OCI-LY3 (cell line): ENCODE measurements at regions not wholly inside any gene's neighbourhood (a gene's known extent, or its start where the extent isn't known, plus 50 kb on each side); places are given as distances from the start of the nearest gene placed in this dataset.

Source experiments
- H2AFZ ChIP-seq: fragments of 200-600, 300-600 bp; shearing (Covaris generic); 2 replicates; pipeline ENCODE4 v1.6.0; 2014; ENCODE audit warnings: antibody characterized with exemption, low read depth, low read length
- H3K27ac ChIP-seq: fragments of 200-600, 300-600 bp; sonication (generic); 2 replicates; pipeline ENCODE4 v1.5.1; 2014; ENCODE audit warnings: mild to moderate bottlenecking, low read length, moderate library complexity, mixed read lengths
- H3K27me3 ChIP-seq: fragments of 200-600, 300-600 bp; sonication (generic); 2 replicates; pipeline ENCODE4 v1.6.1; 2014; ENCODE audit warnings: low read depth, low read length, mixed read lengths
- H3K36me3 ChIP-seq: fragments of 200-600, 300-600 bp; sonication (generic); replicated peaks from 2 replicates; pipeline ENCODE3; 2014; ENCODE audit warnings: low read depth, low read length, mixed read lengths
- H3K4me1 ChIP-seq: fragments of 300-600, 200-600 bp; sonication (generic); 2 replicates; pipeline ENCODE4 v1.6.1; 2014; ENCODE audit warnings: low read length, mixed read lengths
- H3K4me2 ChIP-seq: fragments of 200-600, 300-600 bp; sonication (generic); 2 replicates; pipeline ENCODE4 v1.6.1; 2014; ENCODE audit warnings: low read length, mixed read lengths
- H3K4me3 ChIP-seq: fragments of 300-600, 200-600 bp; sonication (generic); 2 replicates; pipeline ENCODE4 v1.5.1; 2014; ENCODE audit warnings: antibody characterized with exemption, mild to moderate bottlenecking, low read length, moderate library complexity
- H3K79me2 ChIP-seq: fragments of 300-600, 200-600 bp; shearing (Covaris generic); 2 replicates; pipeline ENCODE4 v1.6.1; 2014; ENCODE audit warnings: mild to moderate bottlenecking, low read length, mixed read lengths
- H3K9ac ChIP-seq: fragments of 300-600, 200-600 bp; shearing (Covaris generic); 2 replicates; pipeline ENCODE4 v1.6.0; 2014; ENCODE audit warnings: mild to moderate bottlenecking, low read length, moderate library complexity
- H3K9me3 ChIP-seq: fragments of 200-600, 300-600 bp; shearing (Covaris generic); 2 replicates; pipeline ENCODE4 v1.6.1; 2014; ENCODE audit warnings: low read length, mixed read lengths; ENCODE audit not compliant: insufficient read depth
- H4K20me1 ChIP-seq: fragments of 200-600, 300-600 bp; sonication (generic); 2 replicates; pipeline ENCODE4 v1.6.1; 2016; ENCODE audit warnings: low read length, mixed read lengths; ENCODE audit not compliant: insufficient read depth
- CTCF ChIP-seq: fragments of 200-600, 300-600 bp; sonication (generic); IDR thresholded peaks from 2 replicates; pipeline ENCODE4 v1.5.1; 2014; ENCODE audit warnings: antibody characterized with exemption, low read length, low read depth
- EZH2phosphoT487 ChIP-seq: fragments of 200-600 bp; shearing (Covaris generic); IDR thresholded peaks from 2 replicates; pipeline ENCODE4 v1.6.1; 2018; ENCODE audit warnings: antibody characterized with exemption, mixed run types, low read depth

GRCh38 chr6:16939839-16940238, 162.0 kb upstream of the STMND1 start:
- no peak for TF ChIP-seq CTCF
- TF ChIP-seq EZH2phosphoT487, result no peak
- H3K27me3 ChIP-seq, result peaks cover 3% of the 10 kb centered on the region; the same call in 1 of the 2 replicates
- H3K9ac ChIP-seq, result no peak overlapping the region
- H4K20me1 ChIP-seq, result no peaks in the 10 kb centered on the region
- H3K4me3 ChIP-seq, result no peak overlapping the region
- no peak overlapping the region for H3K27ac ChIP-seq
- no peaks in the 10 kb centered on the region for H3K9me3 ChIP-seq
- H3K4me2 ChIP-seq, result no peak overlapping the region
- no peak overlapping the region for H2AFZ ChIP-seq
- H3K79me2 ChIP-seq, result no peaks in the 10 kb centered on the region
- H3K36me3 ChIP-seq, result no peaks in the 10 kb centered on the region
- no peaks in the 10 kb centered on the region for H3K4me1 ChIP-seq

GRCh38 chr6:16939351-16939750, 162.5 kb upstream of the STMND1 start:
- no peak overlapping the region for H3K27ac ChIP-seq
- H3K4me2 ChIP-seq, result no peak overlapping the region
- no peak overlapping the region for H2AFZ ChIP-seq
- no peak for TF ChIP-seq EZH2phosphoT487
- TF ChIP-seq CTCF, result no peak
- H3K79me2 ChIP-seq, result no peaks in the 10 kb centered on the region
- H3K27me3 ChIP-seq, result peaks cover 3% of the 10 kb centered on the region; the same call in 1 of the 2 replicates
- H3K4me1 ChIP-seq, result no peaks in the 10 kb centered on the region
- no peaks in the 10 kb centered on the region for H4K20me1 ChIP-seq
- H3K9ac ChIP-seq, result no peak overlapping the region
- no peak overlapping the region for H3K4me3 ChIP-seq
- H3K9me3 ChIP-seq, result no peaks in the 10 kb centered on the region
- H3K36me3 ChIP-seq, result no peaks in the 10 kb centered on the region

GRCh38 chr6:16936893-16937292, 165.0 kb upstream of the STMND1 start:
- H3K4me3 ChIP-seq, result no peak overlapping the region
- H3K79me2 ChIP-seq, result no peaks in the 10 kb centered on the region
- H3K27ac ChIP-seq, result no peak overlapping the region
- peaks cover 3% of the 10 kb centered on the region; the same call in 1 of the 2 replicates for H3K27me3 ChIP-seq
- no peak overlapping the region for H3K4me2 ChIP-seq
- H3K9me3 ChIP-seq, result no peaks in the 10 kb centered on the region
- no peak overlapping the region for H2AFZ ChIP-seq
- no peak overlapping the region for H3K9ac ChIP-seq
- H3K36me3 ChIP-seq, result no peaks in the 10 kb centered on the region
- no peaks in the 10 kb centered on the region for H4K20me1 ChIP-seq
- no peak for TF ChIP-seq EZH2phosphoT487
- no peak for TF ChIP-seq CTCF
- H3K4me1 ChIP-seq, result no peaks in the 10 kb centered on the region

GRCh38 chr6:16933961-16934360, 167.9 kb upstream of the STMND1 start:
- no peaks in the 10 kb centered on the region for H3K36me3 ChIP-seq
- no peak overlapping the region for H3K9ac ChIP-seq
- no peak overlapping the region for H3K4me3 ChIP-seq
- no peaks in the 10 kb centered on the region for H3K4me1 ChIP-seq
- H4K20me1 ChIP-seq, result no peaks in the 10 kb centered on the region
- no peak overlapping the region for H3K27ac ChIP-seq
- no peak overlapping the region for H3K4me2 ChIP-seq
- H3K79me2 ChIP-seq, result no peaks in the 10 kb centered on the region
- H3K9me3 ChIP-seq, result no peaks in the 10 kb centered on the region
- H3K27me3 ChIP-seq, result peaks cover 3% of the 10 kb centered on the region; the same call in 1 of the 2 replicates
- TF ChIP-seq EZH2phosphoT487 (no peak), CTCF (no peak)
- H2AFZ ChIP-seq, result no peak overlapping the region
